ENCODE measurements at regions not wholly inside any gene's neighbourhood (a gene's known extent, or its start where the extent isn't known, plus 50 kb on each side); places are given as distances from the start of the nearest gene placed in this dataset.

- TF ChIP-seq HNRNPK (IDR thresholded peaks at IDR 0.05; ENCODE audit: low read depth, low read length, poor library complexity, severe bottlenecking) (no peak), ZNF175 (CRISPR knock-in tag; IDR thresholded peaks at IDR 0.05; ENCODE audit: low read depth) (no peak)
These were observed 145.5 kb upstream of the SLC24A2 start (continued) for GRCh38 chr9:19934301-19934871.

- H3K4me3 ChIP-seq, result no peak overlapping the region
- H2AFZ ChIP-seq (ENCODE audit: low read depth, low read length), result no peak overlapping the region
- CTCF ChIA-PET (ENCODE audit: low intra/inter-chr PET ratio), result no interaction called here
- H3K4me1 ChIP-seq (replicated peaks in 1 of 2; ENCODE audit: control insufficient read depth in 2 of 2, insufficient read depth in 2 of 2, low read length in 2 of 2), result no peaks in the 10 kb centered on the region; a peak in 2 of 5 replicates
- no peak overlapping the region for H3K27ac ChIP-seq (ENCODE audit: extremely low read depth, low read depth, low read length)
- DNase-seq (ENCODE audit: extremely low read depth in 1 of 4, low spot score in 3 of 4), result no peak
- no peaks in the 10 kb centered on the region for H3K9me3 ChIP-seq (replicated peaks; ENCODE audit: control insufficient read depth, insufficient read depth, low read depth, low read length)
- H3K9me1 ChIP-seq (ENCODE audit: control insufficient read depth, insufficient read depth, low read length), result no peaks in the 10 kb centered on the region
- H3K79me2 ChIP-seq (ENCODE audit: control insufficient read depth, insufficient read depth, low read length), result no peaks in the 10 kb centered on the region
- H3K27me3 ChIP-seq (ENCODE audit: control insufficient read depth in 2 of 2, insufficient read depth in 2 of 2, low read length in 2 of 2), result no peaks in the 10 kb centered on the region
- no peak for ATAC-seq
- no peak for FAIRE-seq
- POLR2A ChIA-PET, result no interaction called here
- no peak overlapping the region for H3K9ac ChIP-seq (ENCODE audit: insufficient read depth in 1 of 2, low read depth in 2 of 2, low read length in 2 of 2)
- no peaks in the 10 kb centered on the region for H4K20me1 ChIP-seq (replicated peaks; ENCODE audit: control insufficient read depth, insufficient read depth, low read length)
- no TSS peak for BruUV-seq (replicated peaks)
- H3K4me2 ChIP-seq (ENCODE audit: insufficient read depth, low read length), result no peak overlapping the region
- intact Hi-C loops (cut with micrococcal nuclease) (no loop called here), in situ Hi-C loops (cut with MboI) (no loop called here)
- no peaks in the 10 kb centered on the region for H3K36me3 ChIP-seq (ENCODE audit: control insufficient read depth, insufficient read depth, low read length)
- TF ChIP-seq MCM5 (IDR thresholded peaks at IDR 0.05; ENCODE audit: low read depth) (no peak), NR2C2 (CRISPR knock-in tag; IDR thresholded peaks at IDR 0.05) (no peak), NR2C2 (tag; IDR thresholded peaks at IDR 0.05) (no peak), FOSL1 (tag; conservative IDR thresholded peaks at IDR 0.05) (no peak), FOXP4 (CRISPR knock-in tag; IDR thresholded peaks at IDR 0.05; ENCODE audit: borderline replicate concordance) (no peak), FOXK2 (conservative IDR thresholded peaks at IDR 0.05 in 1 of 2, IDR thresholded peaks at IDR 0.05 in 1 of 2; ENCODE audit: low read depth in 2 of 2) (no peak), HDAC2 (IDR thresholded peaks at IDR 0.05) (no peak), IRF1 (CRISPR knock-in tag; IDR thresholded peaks at IDR 0.05; ENCODE audit: borderline replicate concordance) (no peak), MEF2A (IDR thresholded peaks at IDR 0.05; ENCODE audit: control insufficient read depth, low read depth, low read length) (no peak), ZNF655 (CRISPR knock-in tag; IDR thresholded peaks at IDR 0.05) (no peak), KDM4B (IDR thresholded peaks at IDR 0.05; ENCODE audit: borderline replicate concordance in 2 of 2, low read depth in 1 of 2) (no peak), ZBED1 (IDR thresholded peaks at IDR 0.05) (no peak), NR4A1 (CRISPR knock-in tag; IDR thresholded peaks at IDR 0.05) (no peak), NR4A1 (tag; IDR thresholded peaks at IDR 0.05) (no peak)
These were observed 142.5 kb upstream of the SLC24A2 start for GRCh38 chr9:19931098-19931890.
